GM12878 (cell line): ENCODE measurements at regions not wholly inside any gene's neighbourhood (a gene's known extent, or its start where the extent isn't known, plus 50 kb on each side); places are given as distances from the start of the nearest gene placed in this dataset.
"Not testable (repeated sequence)": the region's sequence is repeated elsewhere in the genome, so short reads cannot be mapped to it uniquely, and the experiment has no call there.

Source experiments
- ATAC-seq: fragments of 200-7000 bp; cut with Tn5 transposase; 3 replicates; pipeline ENCODE4 v1.9.1; 2020; ENCODE audit warnings: mild to moderate bottlenecking, moderate library complexity
- BruUV-seq: library from RNA; stranded (reverse); fragments of 400-500 nt; replicated peaks from 2 replicates; lab custom pipeline; 2021; lab: Mats Ljungman, UMichigan
- CTCF ChIA-PET: fragments of 300-600 bp; sonication (Branson Sonifier 250); formaldehyde crosslinking; extraction: SDS; loops from one replicate; lab custom pipeline; 2021; ENCODE audit warnings: inconsistent platforms; lab: Yijun Ruan, JAX
- POLR2A ChIA-PET: fragments of 350-600 bp; formaldehyde crosslinking; extraction: SDS; loops from one replicate; lab custom pipeline; 2021; ENCODE audit warnings: inconsistent platforms; lab: Charles Lee
- RAD21 ChIA-PET: fragments of 300-600 bp; sonication (Branson Sonifier 250); formaldehyde crosslinking; loops from one replicate; lab custom pipeline; 2023; ENCODE audit warnings: antibody characterized with exemption; ENCODE audit not compliant: unreplicated experiment; lab: Charles Lee
- SMC1A ChIA-PET: fragments of 300-600 bp; sonication (Branson Sonifier 250); formaldehyde crosslinking; loops from one replicate; lab custom pipeline; 2023; ENCODE audit not compliant: unreplicated experiment, uncharacterized antibody; lab: Charles Lee
- DNase-seq: peaks from one replicate; pipeline ENCODE4 v3.0.0-alpha.2; 2011; ENCODE audit warnings: low read depth, low spot score
- FAIRE-seq: peaks from 3 replicates; lab custom pipeline; 2011; peaks lifted over from hg19 to GRCh38; lab: Jason Lieb, UNC
- H2AFZ ChIP-seq: 2 replicates; pipeline ENCODE4 v1.6.0; 2011; ENCODE audit warnings: low read depth, low read length, control low read depth; ENCODE audit not compliant: control insufficient read depth
- H3K27ac ChIP-seq: 2 replicates; pipeline ENCODE4 v1.5.1; 2011; ENCODE audit warnings: control low read depth; ENCODE audit not compliant: control insufficient read depth, insufficient read depth
- H3K27me3 ChIP-seq, 2 experiments: replicated peaks in 1 of 2; 2 replicates each; pipeline versions ENCODE4 v1.6.0 to v1.6.1; 2011; ENCODE audit warnings: low read length in 1 of 2; ENCODE audit not compliant: control insufficient read depth in 2 of 2, insufficient read depth in 2 of 2
- H3K36me3 ChIP-seq, 2 experiments: 2 replicates each; pipeline ENCODE4 v1.5.1; 2011; ENCODE audit warnings: low read length in 1 of 2; ENCODE audit not compliant: control insufficient read depth in 2 of 2, insufficient read depth in 2 of 2
- H3K4me1 ChIP-seq: 2 replicates; pipeline ENCODE4 v1.6.1; 2011; ENCODE audit warnings: mild to moderate bottlenecking, low read length, moderate library complexity, mixed read lengths; ENCODE audit not compliant: control insufficient read depth, insufficient read depth
- H3K4me2 ChIP-seq: 2 replicates; pipeline ENCODE4 v1.6.0; 2011; ENCODE audit warnings: control low read depth; ENCODE audit not compliant: control insufficient read depth, insufficient read depth
- H3K4me3 ChIP-seq: fragments of 200-600 bp; sonication (generic); 2 replicates; pipeline ENCODE4 v1.5.1; 2016
- H3K79me2 ChIP-seq: 2 replicates; pipeline ENCODE4 v1.6.0; 2011; ENCODE audit warnings: low read length; ENCODE audit not compliant: control insufficient read depth, insufficient read depth
- H3K9ac ChIP-seq: 2 replicates; pipeline ENCODE4 v1.8.0; 2011; ENCODE audit warnings: low read length, control low read depth, mixed read lengths; ENCODE audit not compliant: control insufficient read depth, insufficient read depth
- H3K9me3 ChIP-seq: replicated peaks from 3 replicates; pipeline ENCODE4 v1.5.1; 2011; ENCODE audit warnings: mild to moderate bottlenecking, low read length; ENCODE audit not compliant: control insufficient read depth, insufficient read depth
- H4K20me1 ChIP-seq: 2 replicates; pipeline ENCODE4 v1.6.0; 2011; ENCODE audit not compliant: control insufficient read depth, insufficient read depth
- ATF7 ChIP-seq: fragments of 450-650 bp; IDR thresholded peaks from 2 replicates; pipeline ENCODE4 v1.6.1; 2016; ENCODE audit warnings: low read depth, mild to moderate bottlenecking
- FOS ChIP-seq: IDR thresholded peaks from 3 replicates; pipeline ENCODE4 v1.6.1; 2011; ENCODE audit warnings: borderline replicate concordance; ENCODE audit not compliant: insufficient read length; ENCODE audit errors: extremely low read depth
- FOXM1 ChIP-seq: IDR thresholded peaks from 2 replicates; pipeline ENCODE4 v1.6.1; 2012; ENCODE audit warnings: low read depth, mild to moderate bottlenecking, inconsistent platforms, low read length, moderate library complexity
- GATAD2B ChIP-seq: fragments of 450-650 bp; conservative IDR thresholded peaks from 2 replicates; pipeline ENCODE4 v1.6.1; 2017; ENCODE audit warnings: low read depth, mild to moderate bottlenecking, moderate library complexity
- HCFC1 ChIP-seq: fragments of 150-350 bp; IDR thresholded peaks from 2 replicates; pipeline ENCODE4 v1.6.1; 2014; ENCODE audit warnings: low read length
- JUNB ChIP-seq: IDR thresholded peaks from 2 replicates; pipeline ENCODE4 v1.6.1; 2016; ENCODE audit warnings: antibody characterized with exemption, mild to moderate bottlenecking
- MTA2 ChIP-seq: fragments of 450-650 bp; IDR thresholded peaks from 2 replicates; pipeline ENCODE4 v1.6.1; 2016; ENCODE audit warnings: low read depth, mild to moderate bottlenecking, moderate library complexity
- MYB ChIP-seq: fragments of 150-350 bp; IDR thresholded peaks from 2 replicates; pipeline ENCODE4 v1.6.1; 2014; ENCODE audit warnings: mild to moderate bottlenecking, low read depth, low read length, borderline replicate concordance
- PAX8 ChIP-seq: fragments of 450-650 bp; IDR thresholded peaks from 2 replicates; pipeline ENCODE4 v1.6.1; 2017; ENCODE audit warnings: mild to moderate bottlenecking, moderate library complexity
- POLR2AphosphoS5 ChIP-seq: IDR thresholded peaks from 2 replicates; pipeline ENCODE4 v1.6.1; 2011; ENCODE audit warnings: mild to moderate bottlenecking, low read length, inconsistent platforms
- RELA ChIP-seq: fragments of 450-650 bp; IDR thresholded peaks from 2 replicates; pipeline ENCODE4 v1.8.0; 2014; ENCODE audit warnings: borderline replicate concordance; ENCODE audit not compliant: partially characterized antibody
- SRF ChIP-seq, 2 experiments: IDR thresholded peaks; 2 replicates each; pipeline ENCODE4 v1.6.1; 2011; ENCODE audit warnings: low read depth in 2 of 2, low read length in 2 of 2, mild to moderate bottlenecking in 1 of 2, moderate library complexity in 1 of 2
- TARDBP ChIP-seq: IDR thresholded peaks from 2 replicates; pipeline ENCODE4 v1.6.1; 2016; ENCODE audit warnings: borderline replicate concordance
- TCF3 ChIP-seq: IDR thresholded peaks from 2 replicates; pipeline ENCODE4 v1.6.1; 2012; ENCODE audit warnings: low read depth, mild to moderate bottlenecking, low read length, borderline replicate concordance; ENCODE audit not compliant: insufficient read depth
- YBX1 ChIP-seq: fragments of 450-650 bp; IDR thresholded peaks from 2 replicates; pipeline ENCODE4 v1.6.1; 2016; ENCODE audit warnings: antibody characterized with exemption
- ZNF207 ChIP-seq: fragments of 450-650 bp; IDR thresholded peaks from 2 replicates; pipeline ENCODE4 v1.6.1; 2014; ENCODE audit warnings: antibody characterized with exemption, mild to moderate bottlenecking, borderline replicate concordance
- ZNF274 ChIP-seq: IDR thresholded peaks from one replicate; pipeline ENCODE4 v1.8.0; 2011; ENCODE audit not compliant: insufficient read length, insufficient read depth
- ZZZ3 ChIP-seq: IDR thresholded peaks from 2 replicates; pipeline ENCODE4 v1.6.1; 2011; ENCODE audit warnings: low read depth; ENCODE audit not compliant: control insufficient read depth, insufficient read length
- WGBS: methylation state at CpG from one replicate; pipeline ENCODE4 v1.1.6; 2016; ENCODE audit warnings: low lambda C conversion rate; ENCODE audit not compliant: insufficient replicate concordance, insufficient coverage; ENCODE audit errors: missing lambda C conversion rate; 5-methylcytosine and 5-hydroxymethylcytosine counted together
- in situ Hi-C: fragments of 300-500 bp; cut with MboI; formaldehyde crosslinking; loops from 9 replicates; pipeline ENCODE4 v1.14.3; 2018; ENCODE audit warnings: mixed read lengths
- intact Hi-C: fragments of 100-400 bp; cut with micrococcal nuclease; formaldehyde crosslinking; loops from one replicate; pipeline ENCODE4 v1.14.2; 2022; ENCODE audit not compliant: unreplicated experiment
- TF ChIP-seq, protein P1 (sequence below): fragments of 450-650 bp; IDR thresholded peaks from 2 replicates; pipeline ENCODE4 v1.6.1; 2016; ENCODE audit warnings: mild to moderate bottlenecking

- DNase-seq (no peak), ATAC-seq (no peak), FAIRE-seq (no peak)
- Histone ChIP-seq H3K27me3 (peaks cover 0 to 2% of the 10 kb centered on the region in 2 experiments; a peak in 2 of 4 replicates), H3K4me3 (no peak overlapping the region), H3K9me3 (no peaks in the 10 kb centered on the region; the same call in 2 of the 3 replicates), H2AFZ (no peak overlapping the region), H3K27ac (no peak overlapping the region), H3K9ac (no peak overlapping the region), H3K79me2 (no peaks in the 10 kb centered on the region), H3K4me1 (no peaks in the 10 kb centered on the region), H3K4me2 (no peak overlapping the region), H4K20me1 (no peaks in the 10 kb centered on the region), H3K36me3 (no peaks in the 10 kb centered on the region)
- in situ Hi-C loops (no loop called here), intact Hi-C loops (no loop called here)
- TF ChIP-seq GATAD2B (no peak), TARDBP (no peak), ZNF207 (no peak), ZNF274 (no peak), PAX8 (no peak), SRF (IDR thresholded peaks at IDR 0.05; ENCODE audit: low read depth in 2 of 2, low read length in 2 of 2) (no peak), ATF7 (no peak), MTA2 (no peak), FOXM1 (no peak), HCFC1 (no peak), JUNB (no peak), RELA (no peak), TCF3 (no peak), POLR2AphosphoS5 (no peak), YBX1 (no peak), ZZZ3 (no peak), MYB (no peak), FOS (no peak)
- TF ChIP-seq, protein P1, sequence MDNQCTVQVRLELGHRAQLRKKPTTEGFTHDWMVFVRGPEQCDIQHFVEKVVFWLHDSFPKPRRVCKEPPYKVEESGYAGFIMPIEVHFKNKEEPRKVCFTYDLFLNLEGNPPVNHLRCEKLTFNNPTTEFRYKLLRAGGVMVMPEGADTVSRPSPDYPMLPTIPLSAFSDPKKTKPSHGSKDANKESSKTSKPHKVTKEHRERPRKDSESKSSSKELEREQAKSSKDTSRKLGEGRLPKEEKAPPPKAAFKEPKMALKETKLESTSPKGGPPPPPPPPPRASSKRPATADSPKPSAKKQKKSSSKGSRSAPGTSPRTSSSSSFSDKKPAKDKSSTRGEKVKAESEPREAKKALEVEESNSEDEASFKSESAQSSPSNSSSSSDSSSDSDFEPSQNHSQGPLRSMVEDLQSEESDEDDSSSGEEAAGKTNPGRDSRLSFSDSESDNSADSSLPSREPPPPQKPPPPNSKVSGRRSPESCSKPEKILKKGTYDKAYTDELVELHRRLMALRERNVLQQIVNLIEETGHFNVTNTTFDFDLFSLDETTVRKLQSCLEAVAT, result no peak
- ChIA-PET SMC1A (interaction anchor here (0.6 to 1.0 kb wide), 4 partner anchors 34 to 704 kb away, joined by 3 to 4 read pairs (median 3); no protein-coding TSS in a partner anchor), CTCF (interaction anchor here (3.3 kb wide), 1 partner anchor 202 kb away, joined by 8 read pairs; no protein-coding TSS in a partner anchor), RAD21 (no interaction called here), POLR2A (no interaction called here)
- WGBS, result 35% methylated on average over 7 of the region's 7 CpGs
- BruUV-seq, result no TSS peak
Measured at GRCh38 chr1:181222972-181223505, 134.5 kb downstream of the IER5 start.

- ATAC-seq, POLR2A ChIA-PET, RAD21 ChIA-PET, H3K27ac ChIP-seq, H3K9ac ChIP-seq, H3K79me2 ChIP-seq, in situ Hi-C loops, H3K4me2 ChIP-seq, intact Hi-C loops, H2AFZ ChIP-seq, H4K20me1 ChIP-seq, H3K9me3 ChIP-seq, SMC1A ChIA-PET, H3K27me3 ChIP-seq, H3K4me1 ChIP-seq, FAIRE-seq, BruUV-seq, H3K4me3 ChIP-seq, DNase-seq, H3K36me3 ChIP-seq: not testable (repeated sequence)
- 0% methylated on average over 3 of the region's 4 CpGs for WGBS
- CTCF ChIA-PET, result interaction anchor here (1.6 kb wide), 1 partner anchor 11 kb away, joined by 3 read pairs; no protein-coding TSS in a partner anchor
Measured at GRCh38 chr1:181226728-181227127, 138.2 kb downstream of the IER5 start.
